IPS-18a (cell line): ENCODE measurements at regions not wholly inside any gene's neighbourhood (a gene's known extent, or its start where the extent isn't known, plus 50 kb on each side); places are given as distances from the start of the nearest gene placed in this dataset.

ENCODE experiments used
- H3K27ac ChIP-seq: one replicate; pipeline ENCODE4 v1.5.1; 2013; ENCODE audit warnings: low read length
- H3K27me3 ChIP-seq: one replicate; pipeline ENCODE4 v1.6.1; 2013; ENCODE audit warnings: mild to moderate bottlenecking, low read length; ENCODE audit not compliant: control insufficient read depth, insufficient read depth
- H3K36me3 ChIP-seq: one replicate; pipeline ENCODE4 v1.6.1; 2013; ENCODE audit warnings: low read depth, low read length; ENCODE audit not compliant: control insufficient read depth
- H3K4me1 ChIP-seq: one replicate; pipeline ENCODE4 v1.6.1; 2013; ENCODE audit warnings: low read depth, low read length; ENCODE audit not compliant: control insufficient read depth
- H3K4me3 ChIP-seq: one replicate; pipeline ENCODE4 v1.5.1; 2013; ENCODE audit warnings: low read length
- H3K9ac ChIP-seq: one replicate; pipeline ENCODE4 v1.6.1; 2013; ENCODE audit warnings: mild to moderate bottlenecking, low read length, moderate library complexity
- H3K9me3 ChIP-seq: one replicate; pipeline ENCODE4 v1.6.1; 2013; ENCODE audit warnings: low read depth, low read length; ENCODE audit not compliant: control insufficient read depth

DNA sequence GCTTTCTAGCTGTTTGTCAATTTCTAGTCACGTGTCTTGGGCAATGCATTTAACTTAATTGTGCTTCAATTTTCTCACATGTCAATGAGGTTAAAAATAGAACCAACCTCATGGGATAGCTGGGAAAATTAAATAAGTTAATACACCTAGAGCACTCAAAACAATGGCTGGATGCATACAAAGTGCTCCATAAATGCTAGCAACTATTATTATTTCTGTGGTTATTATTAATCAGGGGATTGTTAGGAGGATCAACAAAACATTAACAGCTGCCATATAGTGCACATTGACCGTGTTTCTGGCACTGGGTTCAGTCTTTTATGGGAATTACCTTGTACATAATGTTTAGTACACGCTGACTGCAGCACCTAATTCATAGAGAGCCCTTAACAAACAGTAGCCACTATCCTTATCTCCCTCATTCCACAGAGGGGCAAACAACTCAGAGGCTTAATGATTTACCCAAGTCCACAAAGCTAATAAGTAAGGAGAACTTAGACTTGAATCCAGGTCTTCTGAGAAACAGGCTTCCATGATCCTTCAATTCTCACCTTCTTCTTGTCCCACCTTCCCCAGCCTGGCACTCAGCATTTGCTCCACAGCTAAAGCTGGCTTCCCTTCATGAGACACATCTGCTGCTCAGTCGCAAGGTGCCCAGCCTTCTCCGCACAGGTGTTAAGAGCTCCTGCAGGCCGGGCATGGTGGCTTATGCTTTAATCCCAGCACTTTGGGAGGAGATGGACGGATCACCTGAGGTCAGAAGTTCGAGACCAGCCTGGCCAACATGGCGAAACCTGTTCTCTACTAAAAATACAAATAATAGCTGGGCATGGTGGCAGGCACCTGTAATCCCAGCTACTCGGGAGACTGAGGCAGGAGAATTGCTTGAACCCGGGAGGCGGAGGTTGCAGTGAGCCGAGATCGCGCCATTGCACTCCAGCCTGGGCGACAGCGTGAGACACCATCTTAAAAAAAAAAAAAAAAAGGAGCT is 137.4 kb upstream of the ABCA1 start:
- H3K27me3 ChIP-seq: no peaks in the 10 kb centered on the region
- H3K4me3 ChIP-seq: no peak overlapping the region
- no peaks in the 10 kb centered on the region for H3K36me3 ChIP-seq
- no peak overlapping the region for H3K9ac ChIP-seq
- peaks cover 7% of the 10 kb centered on the region for H3K4me1 ChIP-seq
- no peaks in the 10 kb centered on the region for H3K9me3 ChIP-seq
- no peak overlapping the region for H3K27ac ChIP-seq

DNA sequence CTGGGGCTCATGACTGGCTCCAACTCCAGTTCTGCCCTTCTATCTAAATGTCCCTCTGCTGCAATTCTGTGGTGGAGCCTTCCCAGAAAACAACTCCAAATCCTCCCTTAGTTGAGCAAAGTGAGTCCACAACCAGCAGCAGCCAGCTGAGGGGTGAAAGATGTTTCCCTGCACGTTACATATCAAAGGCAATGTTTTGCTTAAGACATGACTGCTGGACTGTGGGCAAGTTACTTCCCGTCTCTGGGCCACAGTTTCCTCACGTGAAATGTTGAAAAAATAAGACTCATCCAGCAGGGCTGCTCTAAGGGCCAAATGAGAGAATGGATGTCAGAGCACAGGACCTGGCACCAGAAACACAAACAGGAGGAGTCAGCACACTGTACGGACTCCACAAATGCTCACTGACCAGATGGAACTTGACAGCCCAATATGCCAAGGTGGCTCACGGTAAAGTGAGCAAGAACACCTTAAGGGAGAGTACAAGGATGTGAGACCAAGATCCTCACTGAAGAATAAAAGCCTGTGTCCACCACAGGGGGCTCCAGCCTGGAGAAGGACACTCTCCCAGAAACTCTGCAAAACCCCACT is 138.4 kb upstream of the ABCA1 start:
- Histone ChIP-seq H3K27ac (no peak overlapping the region), H3K4me3 (no peak overlapping the region), H3K9ac (no peak overlapping the region), H3K36me3 (no peaks in the 10 kb centered on the region), H3K9me3 (no peaks in the 10 kb centered on the region), H3K4me1 (peaks cover 7% of the 10 kb centered on the region), H3K27me3 (no peaks in the 10 kb centered on the region)

DNA sequence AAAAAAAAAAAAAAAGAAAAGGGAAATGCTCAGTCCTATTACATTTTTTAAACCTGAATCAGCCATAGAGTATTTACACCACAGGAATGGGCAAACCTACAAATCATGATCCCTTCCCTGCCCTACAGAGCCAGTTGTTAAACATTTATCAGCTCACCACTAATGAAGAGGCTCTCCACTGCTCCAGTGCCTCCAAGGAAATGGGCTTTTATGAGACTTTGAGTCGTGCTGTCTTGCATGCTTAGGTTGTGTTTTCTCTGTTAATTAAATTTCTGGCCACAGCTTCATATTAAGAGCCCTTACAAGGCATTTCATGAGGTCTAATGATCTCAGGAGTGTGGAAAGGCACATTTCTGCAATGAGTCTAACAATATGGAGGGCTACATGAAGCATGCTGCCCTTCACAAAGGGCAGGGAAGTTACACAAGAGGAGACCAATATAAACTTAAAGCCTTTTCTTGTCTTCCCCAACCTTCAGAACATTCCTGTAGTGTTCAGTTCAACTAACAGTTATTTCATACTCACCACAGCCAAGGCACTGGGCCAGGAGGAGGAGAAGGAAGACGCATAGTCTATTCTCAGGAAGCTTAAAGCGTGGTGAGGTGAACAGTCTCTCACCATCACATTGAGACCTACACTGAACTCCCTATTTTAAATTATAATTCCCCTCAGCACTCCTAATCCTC is 140.1 kb upstream of the ABCA1 start:
- Histone ChIP-seq H3K4me1 (peaks cover 7% of the 10 kb centered on the region), H3K9me3 (no peaks in the 10 kb centered on the region), H3K36me3 (no peaks in the 10 kb centered on the region), H3K27me3 (no peaks in the 10 kb centered on the region), H3K9ac (no peak overlapping the region), H3K27ac (no peak overlapping the region), H3K4me3 (no peak overlapping the region)

DNA sequence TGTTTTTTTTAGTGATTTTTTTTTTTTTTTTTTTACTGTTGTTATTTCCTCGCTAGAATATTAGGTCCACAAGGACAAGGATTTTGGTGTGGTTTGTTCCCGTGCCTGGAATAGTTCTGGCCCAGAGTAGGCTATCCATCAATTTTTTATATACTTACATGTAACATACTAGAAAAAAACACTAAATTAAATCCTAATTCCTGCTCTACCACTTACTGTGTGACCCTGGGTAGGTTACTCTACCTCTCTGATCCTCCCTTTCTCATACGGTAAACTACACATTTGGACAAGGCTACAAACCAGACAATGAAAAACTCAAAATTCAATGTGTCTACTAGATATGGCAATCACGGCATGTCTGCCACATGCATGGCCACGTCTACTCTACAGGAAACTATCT is 141.3 kb upstream of the ABCA1 start:
- Histone ChIP-seq H3K4me3 (no peak overlapping the region), H3K36me3 (no peaks in the 10 kb centered on the region), H3K4me1 (peaks cover 4% of the 10 kb centered on the region), H3K9me3 (no peaks in the 10 kb centered on the region), H3K27ac (no peak overlapping the region), H3K9ac (no peak overlapping the region), H3K27me3 (no peaks in the 10 kb centered on the region)

DNA sequence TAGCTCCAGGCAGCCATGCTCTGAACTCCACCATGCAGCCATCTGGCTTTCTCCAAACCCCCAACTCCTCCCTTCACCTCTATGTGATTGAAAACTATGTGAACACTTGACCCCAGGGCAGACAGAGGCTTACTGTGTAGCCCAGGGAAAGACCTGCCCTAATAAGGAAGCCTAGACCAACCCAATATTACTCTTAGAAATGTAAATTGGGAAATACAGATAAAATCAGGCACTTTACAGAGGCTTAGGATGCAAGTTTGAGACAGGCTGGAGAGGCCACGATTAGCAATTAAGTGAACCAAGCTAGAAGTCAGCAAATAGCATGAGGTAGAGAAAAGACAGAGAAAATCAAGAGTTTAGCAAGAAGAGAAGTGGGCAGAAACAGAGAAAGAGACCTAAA is 141.7 kb upstream of the ABCA1 start:
- H3K27me3 ChIP-seq: no peaks in the 10 kb centered on the region
- no peak overlapping the region for H3K9ac ChIP-seq
- H3K27ac ChIP-seq: no peak overlapping the region
- no peaks in the 10 kb centered on the region for H3K4me1 ChIP-seq
- H3K4me3 ChIP-seq: no peak overlapping the region
- no peaks in the 10 kb centered on the region for H3K36me3 ChIP-seq
- no peaks in the 10 kb centered on the region for H3K9me3 ChIP-seq

DNA sequence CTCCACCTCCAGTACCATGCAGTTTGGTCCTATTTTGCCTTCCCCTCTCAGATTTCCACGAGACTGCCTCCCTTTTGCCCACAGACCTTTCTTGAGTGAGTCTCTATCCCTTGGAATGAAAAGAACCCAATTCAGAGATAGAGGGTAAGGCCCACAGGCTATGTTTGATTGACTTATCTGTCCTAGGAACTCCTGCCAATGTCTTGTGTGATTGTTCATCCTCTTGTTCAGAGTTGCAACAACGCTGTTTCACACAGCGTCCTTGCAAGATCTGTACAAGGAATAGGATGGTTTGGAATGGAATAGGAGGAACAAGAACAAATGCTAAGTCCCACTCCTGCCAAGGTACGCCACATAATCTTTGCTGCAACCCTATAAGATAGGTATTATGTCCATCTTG is 142.2 kb upstream of the ABCA1 start:
- no peak overlapping the region for H3K27ac ChIP-seq
- H3K4me1 ChIP-seq: no peaks in the 10 kb centered on the region

DNA sequence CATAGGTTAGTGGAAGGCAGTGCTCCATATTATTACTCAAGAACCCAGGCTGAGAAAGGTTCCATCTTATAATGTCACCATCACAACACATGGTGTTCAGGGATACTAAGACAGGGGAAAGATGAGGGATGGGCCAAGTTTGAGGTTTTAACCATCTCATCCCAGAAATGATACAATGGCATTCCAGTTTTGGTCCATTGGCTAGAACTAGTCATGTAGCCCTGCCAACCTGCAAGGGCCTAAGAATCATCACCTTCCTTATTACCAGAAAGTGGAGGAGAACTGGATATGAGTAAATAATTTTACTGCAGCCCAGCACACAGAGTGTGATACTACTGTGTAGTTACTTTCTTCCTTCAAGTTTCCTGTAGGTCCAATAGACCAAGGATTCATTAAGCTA is 144.5 kb upstream of the ABCA1 start:
- H3K27ac ChIP-seq: no peak overlapping the region
- H3K4me1 ChIP-seq: no peaks in the 10 kb centered on the region
- no peak overlapping the region for H3K4me3 ChIP-seq
- no peaks in the 10 kb centered on the region for H3K27me3 ChIP-seq
- no peak overlapping the region for H3K9ac ChIP-seq
- H3K36me3 ChIP-seq: no peaks in the 10 kb centered on the region
- no peaks in the 10 kb centered on the region for H3K9me3 ChIP-seq

More for the DNA sequence above, 142.2 kb upstream of the ABCA1 start:
- H3K36me3 ChIP-seq: no peaks in the 10 kb centered on the region
- no peak overlapping the region for H3K9ac ChIP-seq
- no peak overlapping the region for H3K4me3 ChIP-seq
- no peaks in the 10 kb centered on the region for H3K9me3 ChIP-seq
- H3K27me3 ChIP-seq: no peaks in the 10 kb centered on the region

DNA sequence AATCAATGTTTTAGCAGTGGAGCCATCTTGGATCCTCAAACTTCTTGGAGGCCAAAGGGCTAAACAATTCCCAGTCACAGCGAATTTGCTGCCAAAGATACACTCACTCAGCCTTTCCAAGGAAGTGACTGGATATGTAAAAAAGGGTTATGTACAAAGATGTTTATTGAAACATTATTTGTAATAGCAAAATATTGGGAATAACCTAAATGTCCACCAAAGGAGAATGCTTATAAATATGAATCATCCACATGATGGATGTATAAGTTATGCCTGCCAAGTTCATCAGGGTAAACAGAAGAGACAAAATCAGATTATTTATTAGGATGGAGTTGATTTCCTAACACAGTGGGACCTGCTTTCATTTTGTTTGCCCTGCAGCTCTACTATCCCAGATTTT is 145.2 kb upstream of the ABCA1 start:
- Histone ChIP-seq H3K27ac (no peak overlapping the region), H3K4me3 (no peak overlapping the region), H3K9me3 (no peaks in the 10 kb centered on the region), H3K4me1 (no peaks in the 10 kb centered on the region), H3K9ac (no peak overlapping the region), H3K36me3 (no peaks in the 10 kb centered on the region), H3K27me3 (no peaks in the 10 kb centered on the region)

DNA sequence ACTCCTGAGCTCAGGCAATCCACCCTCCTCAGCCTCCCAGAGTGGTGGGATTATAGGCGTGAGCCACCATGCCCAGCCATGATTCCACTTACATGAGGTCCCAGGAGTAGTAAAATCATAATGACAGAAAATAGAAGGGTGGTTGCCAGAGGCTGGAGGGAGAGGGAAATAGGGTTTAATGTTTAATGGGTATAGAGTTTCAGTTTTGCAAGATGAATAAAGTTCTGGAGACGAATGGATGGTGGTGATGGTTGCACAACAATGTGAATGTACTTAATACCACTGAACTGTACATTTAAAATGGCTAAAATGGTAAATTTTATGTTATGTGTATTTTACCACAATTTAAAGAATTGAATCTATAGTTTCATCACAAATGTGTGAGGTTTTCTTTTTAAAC is 146.5 kb upstream of the ABCA1 start:
- Histone ChIP-seq H3K27ac (no peak overlapping the region), H3K9me3 (no peaks in the 10 kb centered on the region), H3K36me3 (no peaks in the 10 kb centered on the region), H3K4me1 (no peaks in the 10 kb centered on the region), H3K4me3 (no peak overlapping the region), H3K27me3 (no peaks in the 10 kb centered on the region), H3K9ac (no peak overlapping the region)

DNA sequence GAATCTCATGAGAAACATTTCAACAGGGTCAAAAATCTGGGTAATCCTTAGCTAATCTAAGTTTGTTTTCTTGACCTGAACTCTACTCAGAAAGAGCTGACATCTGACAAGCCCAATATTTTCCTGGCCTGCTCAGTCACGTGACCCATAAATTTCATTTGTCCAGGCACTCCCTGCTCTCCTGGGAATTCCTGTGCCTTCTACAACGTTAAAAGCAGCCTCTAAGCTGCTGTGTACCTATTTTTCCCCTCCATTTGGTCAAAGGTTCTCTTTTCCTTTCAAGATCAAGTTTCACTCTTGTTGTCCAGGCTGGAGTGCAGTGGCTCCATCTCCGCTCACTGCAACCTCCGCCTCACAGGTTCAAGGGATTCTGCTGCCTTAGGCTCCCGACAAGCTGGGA is 148.8 kb upstream of the ABCA1 start:
- Histone ChIP-seq H3K27me3 (no peaks in the 10 kb centered on the region), H3K4me1 (no peaks in the 10 kb centered on the region), H3K9ac (no peak overlapping the region), H3K27ac (no peak overlapping the region), H3K36me3 (no peaks in the 10 kb centered on the region), H3K4me3 (no peak overlapping the region), H3K9me3 (no peaks in the 10 kb centered on the region)

DNA sequence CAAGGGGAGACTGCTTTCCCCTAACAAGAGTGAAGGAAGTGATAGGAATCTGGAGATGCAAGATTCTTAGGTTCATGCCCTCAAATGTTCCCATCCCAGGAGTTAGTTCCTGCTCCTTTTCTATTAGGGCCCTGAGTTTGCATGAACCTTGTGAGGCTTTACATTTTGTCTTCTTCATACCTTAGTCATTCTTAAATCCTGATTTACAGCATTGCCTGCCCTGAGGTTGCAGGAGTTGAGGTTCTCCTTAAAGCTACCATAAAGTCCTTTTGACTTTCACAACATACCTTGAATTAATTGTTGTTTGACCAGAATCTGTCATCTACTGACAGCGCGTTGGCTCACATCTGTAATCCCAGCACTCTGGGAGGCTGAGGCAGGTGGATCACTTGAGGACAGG is 151.5 kb upstream of the ABCA1 start:
- Histone ChIP-seq H3K27me3 (no peaks in the 10 kb centered on the region), H3K4me3 (no peak overlapping the region), H3K36me3 (no peaks in the 10 kb centered on the region), H3K9ac (no peak overlapping the region), H3K9me3 (no peaks in the 10 kb centered on the region), H3K4me1 (peaks cover 10% of the 10 kb centered on the region), H3K27ac (no peak overlapping the region)
